OCI-LY7 (cell line): ENCODE measurements at regions not wholly inside any gene's neighbourhood (a gene's known extent, or its start where the extent isn't known, plus 50 kb on each side); places are given as distances from the start of the nearest gene placed in this dataset.
"Not testable (repeated sequence)": the region's sequence is repeated elsewhere in the genome, so short reads cannot be mapped to it uniquely, and the experiment has no call there.

Experiments
- BruUV-seq: library from RNA; stranded (reverse); fragments of 400-500 nt; replicated peaks from 2 replicates; lab custom pipeline; 2021; lab: Mats Ljungman, UMichigan
- CTCF ChIA-PET: fragments of 300-600 bp; sonication (Branson Sonifier 250); formaldehyde crosslinking; loops from one replicate; lab custom pipeline; 2022; ENCODE audit warnings: antibody characterized with exemption; ENCODE audit not compliant: unreplicated experiment; lab: Charles Lee
- POLR2A ChIA-PET: fragments of 300-600 bp; sonication (Branson Sonifier 250); formaldehyde crosslinking; loops from one replicate; lab custom pipeline; 2022; ENCODE audit warnings: antibody characterized with exemption; lab: Charles Lee
- DNase-seq: peaks from one replicate; pipeline ENCODE4 v3.0.0-alpha.2; 2015; ENCODE audit warnings: low spot score
- H2AFZ ChIP-seq: fragments of 200-600 bp; sonication (generic), shearing (Covaris generic); 2 replicates; pipeline ENCODE4 v1.6.1; 2014; ENCODE audit warnings: mild to moderate bottlenecking, antibody characterized with exemption, low read length, moderate library complexity
- H3K27ac ChIP-seq: fragments of 200-600 bp; sonication (generic); 2 replicates; pipeline ENCODE4 v1.5.1; 2014; ENCODE audit warnings: mixed run types, low read depth, mild to moderate bottlenecking, moderate library complexity, low read length, inconsistent platforms; ENCODE audit not compliant: poor library complexity, severe bottlenecking
- H3K36me3 ChIP-seq: fragments of 200-600 bp; sonication (generic); 2 replicates; pipeline ENCODE4 v1.6.1; 2014; ENCODE audit warnings: mild to moderate bottlenecking, antibody characterized with exemption, low read length, moderate library complexity, mixed read lengths; ENCODE audit not compliant: insufficient read depth
- H3K4me1 ChIP-seq: fragments of 200-600 bp; sonication (generic); 2 replicates; pipeline ENCODE4 v1.5.1; 2014; ENCODE audit warnings: mild to moderate bottlenecking, low read length; ENCODE audit not compliant: insufficient read depth, poor library complexity, severe bottlenecking
- H3K4me2 ChIP-seq: fragments of 200-600 bp; sonication (generic); 2 replicates; pipeline ENCODE4 v1.6.1; 2014; ENCODE audit warnings: mild to moderate bottlenecking, low read length
- H3K4me3 ChIP-seq: fragments of 200-600 bp; sonication (generic); 2 replicates; pipeline ENCODE4 v1.5.1; 2014; ENCODE audit warnings: mild to moderate bottlenecking, low read depth, low read length; ENCODE audit not compliant: poor library complexity, severe bottlenecking
- H3K79me2 ChIP-seq: fragments of 200-600 bp; sonication (generic); 2 replicates; pipeline ENCODE4 v1.6.1; 2016; ENCODE audit warnings: low read depth, mild to moderate bottlenecking, low read length, moderate library complexity, mixed read lengths; ENCODE audit not compliant: insufficient read depth
- H3K9me2 ChIP-seq: fragments of 200-600 bp; sonication (generic); 2 replicates; pipeline ENCODE4 v1.6.1; 2016; ENCODE audit warnings: mild to moderate bottlenecking, low read length, mixed read lengths; ENCODE audit not compliant: insufficient read depth
- H3K9me3 ChIP-seq: fragments of 200-600 bp; sonication (generic); 2 replicates; pipeline ENCODE4 v1.6.1; 2014; ENCODE audit warnings: mild to moderate bottlenecking, mixed run types, low read length, mixed read lengths
- H4K20me1 ChIP-seq: fragments of 200-600 bp; sonication (generic); 2 replicates; pipeline ENCODE4 v1.6.1; 2014; ENCODE audit warnings: mild to moderate bottlenecking, antibody characterized with exemption, low read length, moderate library complexity, mixed read lengths; ENCODE audit not compliant: insufficient read depth
- intact Hi-C: fragments of 100-400 bp; cut with micrococcal nuclease; formaldehyde crosslinking; loops from one replicate; pipeline ENCODE4 v1.10.0; 2022; ENCODE audit not compliant: unreplicated experiment

- H3K4me3 ChIP-seq, H2AFZ ChIP-seq, BruUV-seq, H4K20me1 ChIP-seq, DNase-seq, H3K9me3 ChIP-seq, H3K4me2 ChIP-seq, H3K27ac ChIP-seq, H3K4me1 ChIP-seq, H3K9me2 ChIP-seq, H3K36me3 ChIP-seq, H3K79me2 ChIP-seq, CTCF ChIA-PET, POLR2A ChIA-PET, intact Hi-C loops: not testable (repeated sequence)
Measured at GRCh38 chr5:34179453-34180190, 136.6 kb upstream of the C1QTNF3 start.

DNA sequence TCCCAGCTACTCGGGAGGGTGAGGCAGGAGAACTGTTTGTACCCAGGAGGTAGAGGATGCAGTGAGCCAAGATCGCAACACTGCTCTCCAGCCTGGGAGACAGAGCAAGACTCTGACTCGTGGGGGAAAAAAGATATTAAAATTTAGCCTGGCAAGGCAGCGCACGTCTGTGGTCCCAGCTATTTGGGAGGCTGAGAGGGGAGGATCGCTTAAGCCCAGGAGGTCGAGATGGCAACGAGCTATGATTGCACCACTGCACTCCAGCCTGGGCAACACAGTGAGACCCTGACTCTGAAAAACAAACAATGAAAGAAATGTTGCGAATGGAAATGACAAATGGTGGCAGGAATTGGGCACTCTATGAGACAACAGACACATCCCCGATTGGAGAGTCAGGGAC, 137.2 kb upstream of the C1QTNF3 start:
- H3K4me1 ChIP-seq, intact Hi-C loops, H3K4me2 ChIP-seq, H3K36me3 ChIP-seq, DNase-seq, H3K79me2 ChIP-seq, CTCF ChIA-PET, H3K27ac ChIP-seq, H2AFZ ChIP-seq, POLR2A ChIA-PET, BruUV-seq, H3K4me3 ChIP-seq, H3K9me2 ChIP-seq, H4K20me1 ChIP-seq, H3K9me3 ChIP-seq: not testable (repeated sequence)

GRCh38 chr5:34180940-34181614, 138.1 kb upstream of the C1QTNF3 start:
- H3K4me1 ChIP-seq, H3K79me2 ChIP-seq, H4K20me1 ChIP-seq, BruUV-seq, POLR2A ChIA-PET, H3K4me2 ChIP-seq, DNase-seq, H3K9me2 ChIP-seq, H3K36me3 ChIP-seq, H2AFZ ChIP-seq, H3K27ac ChIP-seq, H3K4me3 ChIP-seq, intact Hi-C loops, H3K9me3 ChIP-seq, CTCF ChIA-PET: not testable (repeated sequence)

DNA sequence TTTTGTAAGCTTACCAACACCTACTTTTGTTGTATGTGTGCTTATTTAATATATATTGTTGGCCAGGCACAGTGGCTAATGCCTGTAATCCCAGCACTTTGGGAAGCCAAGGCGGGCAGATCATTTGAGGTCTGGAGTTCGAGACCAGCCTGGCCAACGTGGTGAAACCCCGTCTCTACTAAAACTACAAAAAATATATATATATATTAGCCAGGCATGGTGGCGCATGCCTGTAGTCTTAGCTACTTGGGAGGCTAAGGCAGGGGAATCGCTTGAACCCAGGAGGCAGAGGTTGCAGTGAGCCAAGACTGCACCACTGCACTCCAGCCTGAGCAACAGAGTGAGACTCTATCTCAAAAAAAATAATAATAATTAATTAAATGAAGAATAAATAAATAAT, 142.0 kb upstream of the C1QTNF3 start:
- H3K36me3 ChIP-seq, H3K4me3 ChIP-seq, H2AFZ ChIP-seq, H3K27ac ChIP-seq, H3K79me2 ChIP-seq, H3K9me2 ChIP-seq, CTCF ChIA-PET, DNase-seq, BruUV-seq, intact Hi-C loops, H4K20me1 ChIP-seq, POLR2A ChIA-PET, H3K9me3 ChIP-seq, H3K4me1 ChIP-seq, H3K4me2 ChIP-seq: not testable (repeated sequence)

DNA sequence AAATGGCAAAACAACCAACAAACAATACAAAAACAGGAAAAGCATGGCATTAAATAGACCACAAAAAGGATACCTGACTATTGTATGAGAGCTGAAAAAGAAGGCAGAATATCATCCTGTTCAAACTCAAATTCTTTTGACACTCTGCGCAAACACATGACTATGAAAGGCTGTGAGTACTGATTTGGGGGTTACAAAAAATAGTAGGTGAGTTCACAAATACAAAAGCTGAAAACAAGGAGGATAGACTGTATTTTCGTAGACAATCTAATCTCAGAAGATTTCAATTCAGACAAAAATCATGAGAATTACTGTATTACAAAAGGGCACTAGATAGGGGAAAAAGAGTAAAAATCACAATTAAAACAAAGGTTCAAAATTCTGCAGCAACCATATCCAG, 142.6 kb upstream of the C1QTNF3 start:
- H3K79me2 ChIP-seq, H3K9me3 ChIP-seq, H3K4me3 ChIP-seq, CTCF ChIA-PET, H4K20me1 ChIP-seq, H3K9me2 ChIP-seq, H3K27ac ChIP-seq, intact Hi-C loops, DNase-seq, POLR2A ChIA-PET, H3K4me2 ChIP-seq, H3K4me1 ChIP-seq, H3K36me3 ChIP-seq, H2AFZ ChIP-seq: not testable (repeated sequence)
- BruUV-seq: TSS peak; percentile 47

DNA sequence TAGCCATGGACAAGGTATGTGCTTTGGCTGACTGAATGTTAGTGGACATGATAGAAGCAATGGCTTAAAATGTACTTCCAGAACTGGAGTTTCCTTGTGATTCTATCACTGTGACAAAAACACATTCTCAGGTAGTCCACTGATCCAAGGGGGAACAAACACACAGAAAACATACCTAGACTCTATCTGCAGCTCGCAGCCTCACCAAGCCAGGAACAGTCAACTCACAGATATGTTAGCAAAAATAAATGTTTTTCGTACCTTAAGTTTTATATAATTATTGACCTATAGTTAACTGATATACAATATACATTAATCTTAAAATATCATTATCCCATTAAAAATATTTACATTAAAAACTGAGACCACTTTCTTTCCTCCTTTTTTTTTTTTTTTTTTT, 143.1 kb upstream of the C1QTNF3 start:
- H3K79me2 ChIP-seq, H3K4me3 ChIP-seq, H3K4me2 ChIP-seq, H3K9me2 ChIP-seq, H3K9me3 ChIP-seq, H3K36me3 ChIP-seq, intact Hi-C loops, H3K27ac ChIP-seq, H4K20me1 ChIP-seq, DNase-seq, BruUV-seq, POLR2A ChIA-PET, CTCF ChIA-PET, H2AFZ ChIP-seq, H3K4me1 ChIP-seq: not testable (repeated sequence)
